ENCODE measurements at regions not wholly inside any gene's neighbourhood (a gene's known extent, or its start where the extent isn't known, plus 50 kb on each side); places are given as distances from the start of the nearest gene placed in this dataset.

DNA sequence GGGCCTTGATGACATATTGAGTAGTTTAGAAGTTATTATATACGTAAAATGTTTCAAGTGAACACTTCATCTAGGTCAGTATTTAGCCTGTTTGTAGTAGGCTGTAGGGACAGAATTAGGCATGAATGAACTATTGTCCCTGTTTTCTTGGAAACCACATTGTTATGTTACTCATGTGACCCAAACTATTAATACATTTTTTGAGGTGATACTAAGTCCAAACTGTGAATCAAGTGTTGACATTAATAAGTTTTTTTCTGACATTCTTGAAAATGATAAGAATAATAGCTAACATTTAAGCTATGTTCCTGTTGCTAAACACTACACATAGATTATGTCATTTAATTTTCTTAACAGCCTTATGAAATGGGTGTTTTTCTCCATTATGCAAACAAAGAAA is 1642.7 kb upstream of the WWC1 start:
- CTCF ChIA-PET = no interaction called here
- POLR2A ChIA-PET = no interaction called here
- Mint-ChIP-seq H3K27ac (no peak overlapping the region), H3K4me1 (ENCODE audit: low read depth) (no peaks in the 10 kb centered on the region), H3K4me3 (no peak overlapping the region), H3K36me3 (ENCODE audit: low read depth) (no peaks in the 10 kb centered on the region), H3K9me3 (peaks cover 16% of the 10 kb centered on the region), H3K27me3 (no peaks in the 10 kb centered on the region)
- ATAC-seq (no peak), DNase-seq (no peak)
- TF ChIP-seq, protein P1, sequence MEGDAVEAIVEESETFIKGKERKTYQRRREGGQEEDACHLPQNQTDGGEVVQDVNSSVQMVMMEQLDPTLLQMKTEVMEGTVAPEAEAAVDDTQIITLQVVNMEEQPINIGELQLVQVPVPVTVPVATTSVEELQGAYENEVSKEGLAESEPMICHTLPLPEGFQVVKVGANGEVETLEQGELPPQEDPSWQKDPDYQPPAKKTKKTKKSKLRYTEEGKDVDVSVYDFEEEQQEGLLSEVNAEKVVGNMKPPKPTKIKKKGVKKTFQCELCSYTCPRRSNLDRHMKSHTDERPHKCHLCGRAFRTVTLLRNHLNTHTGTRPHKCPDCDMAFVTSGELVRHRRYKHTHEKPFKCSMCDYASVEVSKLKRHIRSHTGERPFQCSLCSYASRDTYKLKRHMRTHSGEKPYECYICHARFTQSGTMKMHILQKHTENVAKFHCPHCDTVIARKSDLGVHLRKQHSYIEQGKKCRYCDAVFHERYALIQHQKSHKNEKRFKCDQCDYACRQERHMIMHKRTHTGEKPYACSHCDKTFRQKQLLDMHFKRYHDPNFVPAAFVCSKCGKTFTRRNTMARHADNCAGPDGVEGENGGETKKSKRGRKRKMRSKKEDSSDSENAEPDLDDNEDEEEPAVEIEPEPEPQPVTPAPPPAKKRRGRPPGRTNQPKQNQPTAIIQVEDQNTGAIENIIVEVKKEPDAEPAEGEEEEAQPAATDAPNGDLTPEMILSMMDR (IDR thresholded peaks at IDR 0.05) = no peak
- intact Hi-C loops (cut with micrococcal nuclease) = no loop called here

DNA sequence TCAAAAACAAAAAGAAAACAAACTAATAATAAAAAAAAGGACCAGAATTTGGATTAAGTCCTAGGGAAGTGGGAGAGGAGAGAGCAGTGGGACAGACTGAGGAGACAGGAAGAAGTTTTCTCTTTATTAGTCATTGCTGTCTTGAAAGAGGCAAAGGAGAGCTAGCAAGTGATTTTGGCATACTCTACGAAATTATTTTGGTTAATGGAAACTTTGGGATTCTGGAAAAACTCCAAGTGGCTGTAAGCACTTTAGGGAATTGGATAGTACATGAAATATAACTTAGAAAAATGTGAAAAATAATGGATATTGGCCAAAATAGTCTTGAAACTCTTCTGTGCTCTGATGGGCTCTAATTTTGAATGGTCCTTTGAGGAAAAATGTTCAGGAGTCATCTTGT is 1641.8 kb upstream of the WWC1 start:
- Mint-ChIP-seq H3K9me3 (peaks cover 11% of the 10 kb centered on the region), H3K27me3 (no peaks in the 10 kb centered on the region), H3K4me3 (no peak overlapping the region), H3K27ac (no peak overlapping the region), H3K36me3 (ENCODE audit: low read depth) (no peaks in the 10 kb centered on the region), H3K4me1 (ENCODE audit: low read depth) (no peaks in the 10 kb centered on the region)
- POLR2A ChIA-PET = no interaction called here
- no peak for ATAC-seq
- DNase-seq = no peak
- TF ChIP-seq, protein P1 (IDR thresholded peaks at IDR 0.05) = no peak
- CTCF ChIA-PET = no interaction called here
- intact Hi-C loops (cut with micrococcal nuclease) = no loop called here

DNA sequence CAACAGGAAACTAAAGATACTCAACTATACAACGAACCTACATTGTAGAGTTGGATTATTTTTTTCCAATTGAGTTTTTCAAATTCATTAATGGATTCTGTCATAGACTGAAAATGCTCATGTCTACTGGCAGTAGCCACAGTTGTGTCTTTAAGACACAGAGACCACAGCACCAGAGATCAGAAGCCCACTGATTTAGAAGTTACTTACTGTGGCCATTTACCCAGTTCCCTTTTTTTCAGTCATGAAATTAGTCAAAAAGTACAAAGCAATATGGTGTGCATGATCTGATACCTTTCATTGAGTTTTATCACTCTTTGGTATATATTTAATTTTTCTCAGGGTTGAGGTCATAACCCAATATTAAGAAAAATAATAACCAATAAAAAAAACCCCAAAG is 1640.2 kb upstream of the WWC1 start:
- H3K4me1 Mint-ChIP-seq (ENCODE audit: low read depth) = no peaks in the 10 kb centered on the region
- TF ChIP-seq, protein P1 (IDR thresholded peaks at IDR 0.05) = no peak
- H3K4me3 Mint-ChIP-seq = no peak overlapping the region
- intact Hi-C loops (cut with micrococcal nuclease) = no loop called here
- H3K27me3 Mint-ChIP-seq = no peaks in the 10 kb centered on the region
- peaks cover 13% of the 10 kb centered on the region for H3K9me3 Mint-ChIP-seq
- POLR2A ChIA-PET = no interaction called here
- no peak for DNase-seq
- ATAC-seq = no peak
- CTCF ChIA-PET = no interaction called here
- H3K36me3 Mint-ChIP-seq (ENCODE audit: low read depth) = no peaks in the 10 kb centered on the region
- H3K27ac Mint-ChIP-seq = no peak overlapping the region

DNA sequence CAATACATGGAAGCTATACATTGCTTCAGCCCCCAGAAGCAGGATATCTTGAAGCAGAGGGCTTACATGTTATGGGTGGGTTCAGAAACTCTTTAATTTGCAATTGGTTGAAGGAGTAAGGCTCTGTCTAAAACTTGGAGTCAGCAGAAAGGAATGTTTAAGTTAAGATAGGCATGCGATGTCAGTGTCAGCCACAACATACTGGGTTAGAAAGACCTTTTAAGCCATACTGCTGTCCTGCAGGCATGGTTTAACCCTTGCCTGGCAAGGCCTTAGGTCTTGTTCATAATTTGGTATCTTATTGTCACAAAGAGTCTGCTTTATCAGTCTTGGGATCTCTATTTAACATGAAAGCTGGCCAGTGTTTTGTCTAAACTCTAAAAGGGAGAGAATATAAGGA is 1619.6 kb upstream of the WWC1 start:
- DNase-seq (no peak), ATAC-seq (no peak)
- TF ChIP-seq, protein P1 (IDR thresholded peaks at IDR 0.05) = no peak
- POLR2A ChIA-PET = no interaction called here
- no peaks in the 10 kb centered on the region for H3K36me3 Mint-ChIP-seq (ENCODE audit: low read depth)
- no peak overlapping the region for H3K4me3 Mint-ChIP-seq
- intact Hi-C loops (cut with micrococcal nuclease) = no loop called here
- no peaks in the 10 kb centered on the region for H3K4me1 Mint-ChIP-seq (ENCODE audit: low read depth)
- H3K9me3 Mint-ChIP-seq = peaks cover 11% of the 10 kb centered on the region
- CTCF ChIA-PET = no interaction called here
- no peaks in the 10 kb centered on the region for H3K27me3 Mint-ChIP-seq
- H3K27ac Mint-ChIP-seq = no peak overlapping the region

DNA sequence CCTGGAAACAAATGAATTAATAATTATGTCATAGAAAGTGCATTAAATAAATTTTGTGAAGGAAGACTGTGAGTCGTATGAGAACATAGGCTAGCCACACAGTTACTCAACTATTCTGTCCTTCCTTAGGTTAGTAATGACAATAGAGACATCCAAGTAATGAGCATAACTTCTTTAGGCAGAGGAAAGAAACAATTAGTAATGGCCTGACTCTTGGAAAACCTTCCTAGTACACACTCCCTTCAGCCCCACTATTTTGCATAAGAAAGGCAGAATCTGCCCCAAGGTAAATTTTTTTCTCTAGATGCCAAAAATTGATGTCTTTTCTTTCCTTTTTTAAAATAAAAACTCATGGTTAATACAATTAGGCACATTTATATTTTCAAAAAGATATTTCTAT is 1619.0 kb upstream of the WWC1 start:
- TF ChIP-seq, protein P1 (IDR thresholded peaks at IDR 0.05) = no peak

More for the DNA sequence above, 1619.0 kb upstream of the WWC1 start:
- ChIA-PET POLR2A (no interaction called here), CTCF (no interaction called here)
- no peaks in the 10 kb centered on the region for H3K4me1 Mint-ChIP-seq (ENCODE audit: low read depth)
- H3K27ac Mint-ChIP-seq = no peak overlapping the region
- H3K4me3 Mint-ChIP-seq = no peak overlapping the region
- ATAC-seq (no peak), DNase-seq (no peak)
- intact Hi-C loops (cut with micrococcal nuclease) = no loop called here
- H3K27me3 Mint-ChIP-seq = no peaks in the 10 kb centered on the region
- no peaks in the 10 kb centered on the region for H3K36me3 Mint-ChIP-seq (ENCODE audit: low read depth)
- H3K9me3 Mint-ChIP-seq = peaks cover 11% of the 10 kb centered on the region

All from activated CD8-positive, alpha-beta T cell treated with anti-CD3 and anti-CD28 coated beads for 36 hours (primary cell).